PFSK-1 (cell line): ENCODE measurements at regions not wholly inside any gene's neighbourhood (a gene's known extent, or its start where the extent isn't known, plus 50 kb on each side); places are given as distances from the start of the nearest gene placed in this dataset.

Experiments
- FOXP2 ChIP-seq: optimal IDR thresholded peaks from 2 replicates; pipeline ENCODE3; 2011; ENCODE audit warnings: borderline replicate concordance, control low read depth, inconsistent platforms; ENCODE audit not compliant: insufficient read depth; ENCODE audit errors: extremely low read length, extremely low read depth
- POLR2AphosphoS5 ChIP-seq: IDR thresholded peaks from 2 replicates; pipeline ENCODE4 v1.6.1; 2012; ENCODE audit warnings: low read depth, mild to moderate bottlenecking, control low read depth, low read length, moderate library complexity
- SIN3A ChIP-seq: IDR thresholded peaks from 2 replicates; pipeline ENCODE4 v1.6.1; 2012; ENCODE audit warnings: mild to moderate bottlenecking, low read length, moderate library complexity, borderline replicate concordance; ENCODE audit not compliant: insufficient read depth
- TAF1 ChIP-seq: IDR thresholded peaks from 2 replicates; pipeline ENCODE4 v1.6.1; 2012; ENCODE audit warnings: low read length, control low read depth, borderline replicate concordance; ENCODE audit not compliant: insufficient read depth
- TF ChIP-seq, protein P1 (sequence below), 2 experiments: IDR thresholded peaks; 2 replicates each; pipeline versions ENCODE4 v1.6.1 to v1.8.0; 2011 to 2012; ENCODE audit warnings: low read depth in 2 of 2, low read length in 2 of 2, control low read depth in 1 of 2, inconsistent platforms in 1 of 2, mild to moderate bottlenecking in 1 of 2, moderate library complexity in 1 of 2; ENCODE audit not compliant: insufficient read depth in 1 of 2

DNA sequence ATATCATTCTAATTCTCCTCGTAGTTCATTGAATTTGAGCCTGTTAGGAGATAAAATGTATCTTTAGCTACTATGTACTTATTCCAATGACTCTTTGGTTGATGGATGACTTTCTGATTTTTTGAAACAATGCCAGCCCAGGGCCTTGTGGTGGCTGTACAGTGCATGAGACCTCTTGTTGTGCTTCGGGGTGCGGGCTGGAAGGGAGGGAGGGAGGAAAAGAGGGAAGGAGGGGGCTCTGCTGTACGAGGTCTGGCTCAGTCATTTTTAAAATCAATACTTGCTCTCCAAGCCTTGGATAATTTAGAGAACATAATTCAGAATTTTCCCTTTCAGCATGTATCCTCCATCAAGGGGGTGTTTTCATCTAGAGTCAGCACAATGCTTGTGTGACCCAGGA lies 399.7 kb upstream of the ONECUT1 start:
- TF ChIP-seq SIN3A (no peak), POLR2AphosphoS5 (no peak), FOXP2 (no peak), TAF1 (no peak)
- TF ChIP-seq, protein P1, sequence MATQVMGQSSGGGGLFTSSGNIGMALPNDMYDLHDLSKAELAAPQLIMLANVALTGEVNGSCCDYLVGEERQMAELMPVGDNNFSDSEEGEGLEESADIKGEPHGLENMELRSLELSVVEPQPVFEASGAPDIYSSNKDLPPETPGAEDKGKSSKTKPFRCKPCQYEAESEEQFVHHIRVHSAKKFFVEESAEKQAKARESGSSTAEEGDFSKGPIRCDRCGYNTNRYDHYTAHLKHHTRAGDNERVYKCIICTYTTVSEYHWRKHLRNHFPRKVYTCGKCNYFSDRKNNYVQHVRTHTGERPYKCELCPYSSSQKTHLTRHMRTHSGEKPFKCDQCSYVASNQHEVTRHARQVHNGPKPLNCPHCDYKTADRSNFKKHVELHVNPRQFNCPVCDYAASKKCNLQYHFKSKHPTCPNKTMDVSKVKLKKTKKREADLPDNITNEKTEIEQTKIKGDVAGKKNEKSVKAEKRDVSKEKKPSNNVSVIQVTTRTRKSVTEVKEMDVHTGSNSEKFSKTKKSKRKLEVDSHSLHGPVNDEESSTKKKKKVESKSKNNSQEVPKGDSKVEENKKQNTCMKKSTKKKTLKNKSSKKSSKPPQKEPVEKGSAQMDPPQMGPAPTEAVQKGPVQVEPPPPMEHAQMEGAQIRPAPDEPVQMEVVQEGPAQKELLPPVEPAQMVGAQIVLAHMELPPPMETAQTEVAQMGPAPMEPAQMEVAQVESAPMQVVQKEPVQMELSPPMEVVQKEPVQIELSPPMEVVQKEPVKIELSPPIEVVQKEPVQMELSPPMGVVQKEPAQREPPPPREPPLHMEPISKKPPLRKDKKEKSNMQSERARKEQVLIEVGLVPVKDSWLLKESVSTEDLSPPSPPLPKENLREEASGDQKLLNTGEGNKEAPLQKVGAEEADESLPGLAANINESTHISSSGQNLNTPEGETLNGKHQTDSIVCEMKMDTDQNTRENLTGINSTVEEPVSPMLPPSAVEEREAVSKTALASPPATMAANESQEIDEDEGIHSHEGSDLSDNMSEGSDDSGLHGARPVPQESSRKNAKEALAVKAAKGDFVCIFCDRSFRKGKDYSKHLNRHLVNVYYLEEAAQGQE (IDR thresholded peaks at IDR 0.05; ENCODE audit: insufficient read depth in 1 of 2, low read depth in 2 of 2, low read length in 2 of 2): no peak

DNA sequence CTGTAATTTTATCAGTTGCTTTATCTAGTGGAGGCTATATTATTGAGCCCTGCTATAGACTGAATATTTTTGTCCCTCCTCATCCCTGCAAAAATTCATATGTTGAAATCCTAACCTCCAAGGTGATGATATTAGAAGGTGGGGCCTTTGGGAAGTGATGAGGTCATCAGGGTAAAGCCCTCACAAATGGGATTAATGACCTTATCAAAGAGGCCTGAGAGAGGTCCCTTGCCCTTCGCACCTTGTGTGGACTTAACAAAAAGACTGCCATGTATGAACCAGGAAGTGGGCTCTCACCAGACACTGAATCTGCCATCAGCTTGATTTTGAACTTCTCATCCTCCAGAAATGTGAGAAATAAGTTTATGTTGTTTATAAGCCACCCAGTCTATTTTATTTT lies 381.4 kb upstream of the ONECUT1 start:
- TF ChIP-seq FOXP2 (no peak), SIN3A (no peak), TAF1 (no peak), POLR2AphosphoS5 (no peak)
- TF ChIP-seq, protein P1 (IDR thresholded peaks at IDR 0.05; ENCODE audit: insufficient read depth in 1 of 2, low read depth in 2 of 2, low read length in 2 of 2): no peak

DNA sequence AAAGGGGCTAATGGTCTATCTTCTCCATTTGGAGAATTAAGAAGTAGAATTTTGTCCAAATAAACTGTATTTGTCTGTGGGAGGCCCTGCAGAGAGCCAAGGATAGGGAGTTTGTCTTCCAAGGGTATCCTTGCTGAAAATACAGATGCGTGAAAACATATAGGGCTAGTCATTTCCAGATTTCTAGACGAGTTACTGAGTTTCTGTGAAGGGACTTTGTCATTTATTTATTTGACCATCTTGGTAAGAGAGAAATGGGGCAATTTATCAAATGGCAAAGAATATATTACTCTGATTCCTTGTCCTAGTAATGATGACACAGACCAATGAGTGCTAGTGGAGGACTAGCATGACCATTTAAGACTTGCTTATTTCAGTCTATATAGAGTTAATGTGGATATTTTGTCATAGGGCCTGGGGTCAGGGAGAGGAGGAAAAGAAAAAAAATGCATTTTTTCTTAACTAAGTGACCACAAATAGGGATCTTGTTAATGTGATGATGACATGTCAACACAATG lies 376.6 kb upstream of the ONECUT1 start:
- TF ChIP-seq SIN3A (no peak), TAF1 (no peak), POLR2AphosphoS5 (no peak), FOXP2 (no peak)
- TF ChIP-seq, protein P1 (IDR thresholded peaks at IDR 0.05; ENCODE audit: insufficient read depth in 1 of 2, low read depth in 2 of 2, low read length in 2 of 2): no peak

DNA sequence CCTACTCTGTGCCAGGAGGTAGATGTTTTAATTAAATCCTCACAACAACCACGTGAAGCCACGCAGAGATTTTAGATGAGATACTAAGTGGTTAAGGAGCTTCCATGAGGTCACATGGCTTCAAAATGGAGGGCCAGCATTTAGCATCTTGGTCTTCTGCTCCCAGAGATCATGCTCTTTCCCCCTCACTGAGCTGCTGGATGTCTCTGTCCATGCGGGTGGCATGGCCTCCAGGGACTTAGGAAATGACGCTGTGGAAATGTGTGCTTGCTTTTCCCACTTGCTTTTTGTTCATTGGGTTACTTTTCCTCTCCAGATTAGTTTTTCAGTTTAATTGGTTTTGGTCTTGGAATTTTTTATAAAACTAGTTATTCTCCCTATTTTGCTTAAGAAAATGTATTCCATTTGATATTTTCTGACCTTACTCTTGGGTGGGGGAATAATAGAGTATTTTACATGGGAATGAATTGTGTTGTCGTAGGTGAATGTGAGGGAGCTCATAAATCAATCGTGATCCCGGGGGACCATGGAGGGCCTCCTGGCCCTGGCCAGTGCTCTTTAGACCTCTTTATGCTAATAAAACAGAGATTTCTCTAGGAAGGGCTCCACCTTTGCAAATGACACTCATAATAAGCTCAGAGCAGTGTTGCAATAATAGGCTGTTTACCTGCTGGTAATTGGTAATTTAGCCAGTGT lies 376.0 kb upstream of the ONECUT1 start:
- TF ChIP-seq, protein P1 (IDR thresholded peaks at IDR 0.05; ENCODE audit: insufficient read depth in 1 of 2, low read depth in 2 of 2, low read length in 2 of 2): no peak
- TF ChIP-seq TAF1: no peak
- TF ChIP-seq SIN3A: no peak
- no peak for TF ChIP-seq POLR2AphosphoS5
- TF ChIP-seq FOXP2: no peak

DNA sequence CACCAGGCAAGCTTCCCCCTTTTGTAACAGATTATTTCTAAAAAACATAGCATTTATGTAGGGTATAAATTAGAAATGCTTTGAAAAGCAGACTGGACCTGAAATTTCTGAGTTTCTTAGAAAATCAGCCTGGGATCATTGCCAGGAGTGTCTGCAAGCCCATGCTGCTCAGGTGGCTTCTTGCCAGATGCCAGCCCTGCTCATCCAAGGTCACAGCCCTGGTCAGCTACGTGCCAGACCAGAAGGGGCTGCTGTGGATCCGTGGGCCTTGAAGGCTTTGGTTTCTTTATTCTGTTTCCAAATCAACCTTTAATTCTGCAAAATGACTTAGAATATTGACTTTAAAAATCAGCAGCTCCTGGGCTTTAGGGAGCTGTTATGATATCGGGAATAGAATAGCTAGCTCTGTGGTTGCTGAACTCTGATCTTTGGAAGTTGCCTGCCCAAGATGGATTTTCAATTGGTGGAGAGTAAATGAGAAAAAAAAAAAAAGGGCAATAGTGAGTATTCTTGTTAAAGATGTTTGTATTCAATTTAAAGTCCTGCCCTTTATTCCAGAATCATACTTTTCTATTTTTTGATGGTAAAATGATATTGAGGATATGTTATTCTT lies 370.1 kb upstream of the ONECUT1 start:
- TF ChIP-seq TAF1 (no peak), SIN3A (no peak), POLR2AphosphoS5 (no peak), FOXP2 (no peak)
- TF ChIP-seq, protein P1 (IDR thresholded peaks at IDR 0.05; ENCODE audit: insufficient read depth in 1 of 2, low read depth in 2 of 2, low read length in 2 of 2): no peak
